ENCODE measurements at regions not wholly inside any gene's neighbourhood (a gene's known extent, or its start where the extent isn't known, plus 50 kb on each side); places are given as distances from the start of the nearest gene placed in this dataset.

GRCh38 chr4:135532132-135532531 is 1330.5 kb upstream of the PABPC4L start:
- no peak for DNase-seq (ENCODE audit: low read depth in 2 of 2)
- no peak overlapping the region for H3K4me3 ChIP-seq (replicated peaks in 1 of 2; ENCODE audit: low read depth in 2 of 2, low read length in 2 of 2)
- TF ChIP-seq, protein P1, sequence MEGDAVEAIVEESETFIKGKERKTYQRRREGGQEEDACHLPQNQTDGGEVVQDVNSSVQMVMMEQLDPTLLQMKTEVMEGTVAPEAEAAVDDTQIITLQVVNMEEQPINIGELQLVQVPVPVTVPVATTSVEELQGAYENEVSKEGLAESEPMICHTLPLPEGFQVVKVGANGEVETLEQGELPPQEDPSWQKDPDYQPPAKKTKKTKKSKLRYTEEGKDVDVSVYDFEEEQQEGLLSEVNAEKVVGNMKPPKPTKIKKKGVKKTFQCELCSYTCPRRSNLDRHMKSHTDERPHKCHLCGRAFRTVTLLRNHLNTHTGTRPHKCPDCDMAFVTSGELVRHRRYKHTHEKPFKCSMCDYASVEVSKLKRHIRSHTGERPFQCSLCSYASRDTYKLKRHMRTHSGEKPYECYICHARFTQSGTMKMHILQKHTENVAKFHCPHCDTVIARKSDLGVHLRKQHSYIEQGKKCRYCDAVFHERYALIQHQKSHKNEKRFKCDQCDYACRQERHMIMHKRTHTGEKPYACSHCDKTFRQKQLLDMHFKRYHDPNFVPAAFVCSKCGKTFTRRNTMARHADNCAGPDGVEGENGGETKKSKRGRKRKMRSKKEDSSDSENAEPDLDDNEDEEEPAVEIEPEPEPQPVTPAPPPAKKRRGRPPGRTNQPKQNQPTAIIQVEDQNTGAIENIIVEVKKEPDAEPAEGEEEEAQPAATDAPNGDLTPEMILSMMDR (IDR thresholded peaks at IDR 0.05; ENCODE audit: low read depth, low read length), result no peak

DNA sequence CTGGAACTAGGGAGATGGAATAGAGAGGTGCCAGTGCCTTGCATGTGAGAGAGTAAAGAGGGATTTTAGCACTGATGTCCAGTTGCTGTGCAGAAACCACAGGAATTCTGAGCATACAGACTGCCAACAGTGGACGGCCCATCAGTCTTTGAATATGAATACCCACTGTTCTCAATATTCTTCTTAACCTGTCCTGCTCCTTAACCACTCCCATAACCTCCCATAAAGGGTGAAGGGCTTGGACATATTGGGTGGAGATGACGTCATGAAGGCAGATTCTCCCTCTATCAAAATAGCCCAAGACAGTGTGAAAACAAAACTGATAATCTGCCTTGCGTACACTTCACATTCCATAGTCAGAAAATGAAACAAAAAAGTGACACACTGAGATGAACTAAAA is 1313.7 kb upstream of the PABPC4L start:
- DNase-seq (ENCODE audit: low read depth in 2 of 2), result peak; percentile 1 to 2
- TF ChIP-seq, protein P1 (IDR thresholded peaks at IDR 0.05; ENCODE audit: low read depth, low read length), result no peak

GRCh38 chr4:135510582-135510981 is 1309.0 kb upstream of the PABPC4L start:
- TF ChIP-seq, protein P1 (IDR thresholded peaks at IDR 0.05; ENCODE audit: low read depth, low read length), result no peak
- DNase-seq (ENCODE audit: low read depth in 2 of 2), result no peak
- no peak overlapping the region for H3K4me3 ChIP-seq (replicated peaks in 1 of 2; ENCODE audit: low read depth in 2 of 2, low read length in 2 of 2)

More for the DNA sequence above, 1313.7 kb upstream of the PABPC4L start:
- H3K4me3 ChIP-seq (replicated peaks in 1 of 2; ENCODE audit: low read depth in 2 of 2, low read length in 2 of 2), result no peak overlapping the region

GRCh38 chr4:135508006-135508714 is 1306.6 kb upstream of the PABPC4L start:
- DNase-seq (ENCODE audit: low read depth in 2 of 2), result peak; percentile 50 to 90
- TF ChIP-seq, protein P1 (IDR thresholded peaks at IDR 0.05; ENCODE audit: low read depth, low read length), result no peak
- H3K4me3 ChIP-seq (replicated peaks in 1 of 2; ENCODE audit: low read depth in 2 of 2, low read length in 2 of 2), result no peak overlapping the region

DNA sequence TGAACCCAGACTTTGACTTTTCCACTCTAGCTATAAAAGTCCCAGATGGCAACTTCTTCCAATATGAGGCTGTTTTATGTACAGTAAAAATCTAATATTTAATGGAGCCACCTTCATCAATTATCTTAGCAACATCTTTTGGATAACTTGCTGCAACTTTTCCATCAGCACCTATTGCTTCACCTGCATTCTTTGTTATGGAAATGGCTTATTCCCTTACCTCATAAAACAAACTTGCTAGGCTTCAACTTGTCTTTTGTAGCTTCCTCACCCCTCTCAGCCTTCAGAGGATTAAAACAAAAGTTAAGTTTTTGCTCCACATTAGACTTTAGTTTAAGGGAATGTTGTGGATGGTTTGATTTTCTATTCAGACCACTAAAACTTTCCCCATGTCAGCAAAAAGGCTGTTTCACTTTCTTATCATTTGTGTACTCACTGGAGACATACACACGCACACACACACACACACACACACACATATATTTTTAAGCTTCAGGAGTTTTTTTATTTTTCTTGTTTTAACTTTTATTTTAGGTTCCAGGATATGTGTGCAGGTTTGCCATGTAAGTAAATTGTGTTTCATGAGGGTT is 1296.1 kb upstream of the PABPC4L start:
- TF ChIP-seq, protein P1 (IDR thresholded peaks at IDR 0.05; ENCODE audit: low read depth, low read length), result no peak
- no peak overlapping the region for H3K4me3 ChIP-seq (replicated peaks in 1 of 2; ENCODE audit: low read depth in 2 of 2, low read length in 2 of 2)
- DNase-seq (ENCODE audit: low read depth in 2 of 2), result no peak

- TF ChIP-seq, protein P1 (IDR thresholded peaks at IDR 0.05; ENCODE audit: low read depth, low read length), result no peak
- H3K4me3 ChIP-seq (replicated peaks in 1 of 2; ENCODE audit: low read depth in 2 of 2, low read length in 2 of 2), result no peak overlapping the region
- DNase-seq (ENCODE audit: low read depth in 2 of 2), result no peak
These were observed 1290.8 kb upstream of the PABPC4L start for GRCh38 chr4:135492439-135492838.
